ENCODE measurements at regions not wholly inside any gene's neighbourhood (a gene's known extent, or its start where the extent isn't known, plus 50 kb on each side); places are given as distances from the start of the nearest gene placed in this dataset.

DNA sequence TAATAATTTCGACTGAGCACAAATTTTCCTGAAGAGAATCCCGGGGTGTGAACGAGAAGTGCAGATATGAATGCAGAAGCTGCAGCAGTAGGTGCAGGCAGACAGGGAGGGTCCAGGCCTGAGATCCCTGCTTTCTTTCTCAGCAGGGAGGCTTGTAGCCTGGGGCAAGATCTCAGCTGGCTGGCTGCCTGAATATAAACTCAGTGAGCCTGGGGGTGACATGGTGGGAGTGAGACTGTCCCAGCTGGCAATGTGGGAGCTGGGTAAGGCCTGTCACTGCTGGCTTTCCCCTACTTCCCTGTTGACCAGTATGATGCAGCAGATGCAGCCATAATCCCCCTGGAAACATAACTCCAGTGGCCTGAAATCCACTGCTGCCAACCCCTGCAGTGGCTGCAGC, 325.2 kb downstream of the CETN3 start:
- no peak for TF ChIP-seq CTCF (conservative IDR thresholded peaks at IDR 0.05; ENCODE audit: low read length)
- no peak for TF ChIP-seq EZH2phosphoT487 (IDR thresholded peaks at IDR 0.05; ENCODE audit: borderline replicate concordance, low read depth, low read length)

All from OCI-LY7 (cell line).